Activated CD8-positive, alpha-beta memory T cell treated with anti-CD3 and anti-CD28 coated beads, Interleukin-2, amount 50 U/mL, for 48 hours (primary cell): ENCODE measurements at regions not wholly inside any gene's neighbourhood (a gene's known extent, or its start where the extent isn't known, plus 50 kb on each side); places are given as distances from the start of the nearest gene placed in this dataset.

Experiments used
- DNase-seq: peaks from one replicate; pipeline ENCODE4 v3.0.0-alpha.2; 2020

GRCh38 chr3:182740710-182741109 lies 52.6 kb upstream of the ATP11B start:
- DNase-seq = no peak

GRCh38 chr3:182741214-182741613 lies 52.1 kb upstream of the ATP11B start:
- no peak for DNase-seq
